22Rv1 (cell line): ENCODE measurements at regions not wholly inside any gene's neighbourhood (a gene's known extent, or its start where the extent isn't known, plus 50 kb on each side); places are given as distances from the start of the nearest gene placed in this dataset.

Source experiments
- H3K27ac ChIP-seq: fragments of 450-650 bp; 2 replicates; pipeline ENCODE4 v1.5.1; 2017
- ZFX ChIP-seq: fragments of 450-650 bp; IDR thresholded peaks from 2 replicates; pipeline ENCODE4 v1.6.1; 2017; ENCODE audit warnings: antibody characterized with exemption, borderline replicate concordance
- TF ChIP-seq, protein P1 (sequence below): fragments of 450-650 bp; IDR thresholded peaks from 2 replicates; pipeline ENCODE4 v1.5.1; 2017; ENCODE audit warnings: mild to moderate bottlenecking

DNA sequence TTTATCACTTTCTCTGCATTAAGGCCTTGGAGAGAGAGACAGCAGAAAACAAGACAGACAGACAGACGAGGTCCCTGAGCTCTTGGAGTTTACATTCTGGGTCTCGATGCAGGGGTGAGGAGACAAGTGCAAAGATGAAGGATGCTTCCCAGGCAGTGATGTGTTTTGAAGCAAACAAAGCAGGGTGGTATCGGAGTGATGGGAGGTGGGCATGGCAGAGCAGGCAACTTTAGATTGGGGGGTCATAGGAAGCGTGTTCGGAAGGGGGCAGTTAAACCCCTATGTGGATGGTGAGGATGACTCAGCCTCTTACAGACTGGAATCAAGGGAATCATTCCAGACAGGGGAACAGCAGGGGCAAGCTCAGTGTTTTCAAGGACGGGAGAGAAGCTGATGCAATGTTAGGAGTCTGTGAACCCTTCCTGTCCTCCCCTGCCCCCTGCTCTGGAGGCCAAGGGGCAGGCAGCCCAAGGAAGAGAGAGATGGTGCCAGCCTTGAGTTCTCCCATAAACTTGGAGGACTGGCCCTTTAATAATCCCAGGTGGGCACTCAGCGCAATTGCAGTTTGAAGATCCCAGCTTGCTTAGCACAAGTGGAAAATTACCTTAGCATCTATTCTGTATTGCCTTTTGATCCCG is 180.2 kb downstream of the CHST1 start:
- no peak for TF ChIP-seq ZFX
- TF ChIP-seq, protein P1, sequence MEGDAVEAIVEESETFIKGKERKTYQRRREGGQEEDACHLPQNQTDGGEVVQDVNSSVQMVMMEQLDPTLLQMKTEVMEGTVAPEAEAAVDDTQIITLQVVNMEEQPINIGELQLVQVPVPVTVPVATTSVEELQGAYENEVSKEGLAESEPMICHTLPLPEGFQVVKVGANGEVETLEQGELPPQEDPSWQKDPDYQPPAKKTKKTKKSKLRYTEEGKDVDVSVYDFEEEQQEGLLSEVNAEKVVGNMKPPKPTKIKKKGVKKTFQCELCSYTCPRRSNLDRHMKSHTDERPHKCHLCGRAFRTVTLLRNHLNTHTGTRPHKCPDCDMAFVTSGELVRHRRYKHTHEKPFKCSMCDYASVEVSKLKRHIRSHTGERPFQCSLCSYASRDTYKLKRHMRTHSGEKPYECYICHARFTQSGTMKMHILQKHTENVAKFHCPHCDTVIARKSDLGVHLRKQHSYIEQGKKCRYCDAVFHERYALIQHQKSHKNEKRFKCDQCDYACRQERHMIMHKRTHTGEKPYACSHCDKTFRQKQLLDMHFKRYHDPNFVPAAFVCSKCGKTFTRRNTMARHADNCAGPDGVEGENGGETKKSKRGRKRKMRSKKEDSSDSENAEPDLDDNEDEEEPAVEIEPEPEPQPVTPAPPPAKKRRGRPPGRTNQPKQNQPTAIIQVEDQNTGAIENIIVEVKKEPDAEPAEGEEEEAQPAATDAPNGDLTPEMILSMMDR: no peak
- H3K27ac ChIP-seq: no peak overlapping the region

DNA sequence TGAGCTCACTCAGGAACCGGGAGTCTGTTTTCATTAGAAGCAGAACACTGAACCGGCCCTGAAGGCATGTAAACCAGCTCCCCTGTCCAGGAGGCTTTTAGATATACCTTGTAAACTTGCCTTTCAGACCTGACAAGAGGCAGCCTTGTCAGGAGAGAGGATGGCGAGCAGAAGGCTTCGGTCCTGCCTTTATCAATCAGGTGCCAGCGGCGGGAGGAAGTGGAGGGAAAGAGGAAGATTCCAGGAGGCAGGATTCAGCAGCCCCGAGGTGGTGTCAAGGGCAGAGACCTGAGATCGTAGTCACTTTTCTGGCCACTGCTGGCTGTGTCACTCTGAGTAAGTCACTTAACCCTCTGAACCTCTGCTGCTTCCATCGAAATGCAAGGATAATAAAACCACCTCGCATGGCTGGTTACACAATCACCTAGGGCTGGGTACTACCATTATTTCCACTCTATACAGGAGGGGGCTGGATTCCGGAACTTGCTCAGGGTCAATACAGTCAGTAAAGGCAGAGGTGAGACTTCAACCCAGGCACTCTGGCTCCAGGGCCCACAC is 181.0 kb downstream of the CHST1 start:
- no peak overlapping the region for H3K27ac ChIP-seq
- TF ChIP-seq, protein P1: no peak
- TF ChIP-seq ZFX: no peak

DNA sequence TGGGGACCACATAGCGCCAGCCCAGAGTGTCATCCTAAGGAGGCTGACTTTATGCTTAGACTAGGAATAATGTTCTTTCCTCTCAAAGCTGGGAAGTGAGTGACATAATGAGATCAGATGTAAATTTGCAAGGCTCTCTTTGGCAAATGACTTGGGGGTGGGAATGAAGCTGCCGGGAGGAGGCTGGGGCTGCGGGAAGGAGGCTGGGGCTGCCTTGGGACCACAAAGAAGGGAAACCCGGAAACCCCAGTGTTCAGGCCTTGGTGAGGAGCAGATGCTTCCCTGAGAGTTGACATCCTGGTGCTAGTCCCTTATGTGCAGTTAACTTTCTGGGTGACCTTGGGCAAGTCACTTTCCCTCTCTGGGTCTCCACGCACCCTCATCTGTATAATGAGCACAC is 182.0 kb downstream of the CHST1 start:
- H3K27ac ChIP-seq: no peak overlapping the region
- TF ChIP-seq ZFX: no peak
- TF ChIP-seq, protein P1: no peak

GRCh38 chr11:45482331-45482730 is 183.1 kb downstream of the CHST1 start:
- TF ChIP-seq, protein P1: no peak
- TF ChIP-seq ZFX: no peak
- H3K27ac ChIP-seq: no peak overlapping the region

GRCh38 chr11:45481026-45481425 is 184.4 kb downstream of the CHST1 start:
- no peak overlapping the region for H3K27ac ChIP-seq
- TF ChIP-seq, protein P1: no peak
- no peak for TF ChIP-seq ZFX

DNA sequence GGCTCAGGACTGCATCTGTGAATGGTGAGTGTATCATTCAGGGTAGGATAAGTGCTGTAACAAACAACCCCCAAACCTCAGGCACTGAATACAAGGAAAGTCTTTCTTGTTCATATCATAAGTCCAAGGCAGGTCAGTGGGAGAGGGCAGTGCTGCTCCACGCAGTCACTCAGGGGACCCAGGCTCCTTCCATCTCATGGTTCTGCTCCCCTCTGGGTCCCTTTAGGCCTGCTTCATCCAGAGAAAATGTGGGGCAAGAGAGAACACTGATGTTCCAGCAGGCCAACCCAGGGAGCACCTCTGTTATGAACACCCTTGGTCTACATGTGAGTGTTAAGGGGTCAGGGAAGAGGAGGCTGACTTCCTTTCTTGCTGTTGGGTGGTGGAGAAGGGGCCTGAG is 187.8 kb downstream of the CHST1 start:
- no peak overlapping the region for H3K27ac ChIP-seq
- TF ChIP-seq ZFX: no peak
- TF ChIP-seq, protein P1: no peak

- no peak for TF ChIP-seq ZFX
- TF ChIP-seq, protein P1: no peak
- no peak overlapping the region for H3K27ac ChIP-seq
Measured at GRCh38 chr11:45476126-45476525, 189.3 kb downstream of the CHST1 start.
